ENCODE measurements at regions not wholly inside any gene's neighbourhood (a gene's known extent, or its start where the extent isn't known, plus 50 kb on each side); places are given as distances from the start of the nearest gene placed in this dataset.

DNA sequence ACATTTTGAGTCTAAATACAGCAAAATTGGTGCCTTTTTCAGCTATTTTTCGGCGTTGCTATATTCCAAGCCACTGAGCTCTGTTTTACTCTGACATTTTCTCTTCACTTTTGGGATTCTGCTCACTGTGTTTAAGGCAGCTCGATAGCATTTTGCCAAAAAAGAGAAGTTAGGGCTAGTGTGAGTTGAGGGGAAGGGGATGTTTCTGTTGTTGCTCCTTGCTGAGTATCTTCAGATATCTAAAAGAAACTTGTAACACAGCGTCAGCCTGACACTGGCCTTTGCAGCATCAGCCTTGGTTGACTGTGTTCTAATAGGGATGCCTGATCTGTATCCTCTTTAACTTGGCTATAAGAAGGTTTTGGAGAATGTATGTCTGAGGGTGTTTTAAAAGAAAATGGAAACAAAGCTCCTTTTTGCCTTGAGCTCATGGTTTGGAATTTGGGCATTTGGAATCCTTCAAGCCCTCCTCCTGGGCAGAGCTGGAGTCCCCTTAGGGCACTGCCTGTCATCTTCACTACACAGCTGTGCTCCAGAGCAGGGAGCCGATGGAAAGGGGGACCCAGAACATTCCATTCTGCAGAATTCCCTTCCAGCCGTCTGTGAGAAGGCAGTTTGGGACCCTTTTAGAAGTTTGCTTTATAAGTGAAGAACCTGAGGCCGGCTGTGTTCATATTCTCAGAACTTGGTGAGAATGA is 63.0 kb downstream of the EXOSC2 start:
- TF ChIP-seq, protein P1, sequence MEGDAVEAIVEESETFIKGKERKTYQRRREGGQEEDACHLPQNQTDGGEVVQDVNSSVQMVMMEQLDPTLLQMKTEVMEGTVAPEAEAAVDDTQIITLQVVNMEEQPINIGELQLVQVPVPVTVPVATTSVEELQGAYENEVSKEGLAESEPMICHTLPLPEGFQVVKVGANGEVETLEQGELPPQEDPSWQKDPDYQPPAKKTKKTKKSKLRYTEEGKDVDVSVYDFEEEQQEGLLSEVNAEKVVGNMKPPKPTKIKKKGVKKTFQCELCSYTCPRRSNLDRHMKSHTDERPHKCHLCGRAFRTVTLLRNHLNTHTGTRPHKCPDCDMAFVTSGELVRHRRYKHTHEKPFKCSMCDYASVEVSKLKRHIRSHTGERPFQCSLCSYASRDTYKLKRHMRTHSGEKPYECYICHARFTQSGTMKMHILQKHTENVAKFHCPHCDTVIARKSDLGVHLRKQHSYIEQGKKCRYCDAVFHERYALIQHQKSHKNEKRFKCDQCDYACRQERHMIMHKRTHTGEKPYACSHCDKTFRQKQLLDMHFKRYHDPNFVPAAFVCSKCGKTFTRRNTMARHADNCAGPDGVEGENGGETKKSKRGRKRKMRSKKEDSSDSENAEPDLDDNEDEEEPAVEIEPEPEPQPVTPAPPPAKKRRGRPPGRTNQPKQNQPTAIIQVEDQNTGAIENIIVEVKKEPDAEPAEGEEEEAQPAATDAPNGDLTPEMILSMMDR (IDR thresholded peaks at IDR 0.05): no peak
- no peak for TF ChIP-seq POLR2A (IDR thresholded peaks at IDR 0.05)
